Progenitor cell of endocrine pancreas (in vitro differentiated cells): ENCODE measurements at regions not wholly inside any gene's neighbourhood (a gene's known extent, or its start where the extent isn't known, plus 50 kb on each side); places are given as distances from the start of the nearest gene placed in this dataset.

Experiments
- DNase-seq: peaks from one replicate; pipeline ENCODE4 v3.0.0; 2021; ENCODE audit warnings: low spot score; ENCODE audit not compliant: unreplicated experiment
- H3K27ac Mint-ChIP-seq: 2 replicates; pipeline ENCODE4 v1.8.0; 2021; ENCODE audit warnings: mild to moderate bottlenecking, moderate library complexity, mixed read lengths
- H3K27me3 Mint-ChIP-seq: 2 replicates; pipeline ENCODE4 v1.8.0; 2021; ENCODE audit warnings: mixed read lengths
- H3K36me3 Mint-ChIP-seq: 2 replicates; pipeline ENCODE4 v1.8.0; 2022; ENCODE audit warnings: mixed read lengths; ENCODE audit not compliant: insufficient read depth
- H3K4me1 Mint-ChIP-seq: 2 replicates; pipeline ENCODE4 v1.8.0; 2021; ENCODE audit warnings: low read depth, mixed read lengths
- H3K4me3 Mint-ChIP-seq: 2 replicates; pipeline ENCODE4 v1.8.0; 2021; ENCODE audit warnings: low read depth, mild to moderate bottlenecking, moderate library complexity, mixed read lengths
- H3K9me3 Mint-ChIP-seq: 2 replicates; pipeline ENCODE4 v1.8.0; 2021; ENCODE audit warnings: low read depth, mixed read lengths
- TF ChIP-seq, protein P1 (sequence below): fragments of 200-600 bp; sonication (generic); IDR thresholded peaks from one replicate; pipeline ENCODE4 v1.5.0; 2021; ENCODE audit warnings: antibody characterized with exemption, mild to moderate bottlenecking; ENCODE audit not compliant: unreplicated experiment

DNA sequence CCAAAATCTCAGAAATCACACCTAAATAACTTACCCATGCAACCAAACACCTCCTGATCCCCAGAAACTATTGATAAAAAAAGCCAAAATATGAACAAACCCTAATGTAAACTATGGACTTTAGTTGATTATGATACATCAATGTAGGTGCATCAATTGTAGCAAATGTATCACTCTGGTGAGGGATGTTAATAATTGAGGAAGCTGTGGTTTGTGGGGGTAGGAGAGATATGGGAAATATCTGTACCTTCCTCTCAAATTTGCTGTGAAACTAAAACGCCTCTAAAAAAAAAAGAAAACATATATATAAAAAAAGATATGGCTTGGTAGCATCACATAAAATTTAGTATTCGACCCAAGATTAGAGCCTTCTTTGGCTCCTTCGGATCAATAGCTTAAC, 144.3 kb upstream of the CPEB2 start:
- peaks cover 3% of the 10 kb centered on the region for H3K27me3 Mint-ChIP-seq

DNA sequence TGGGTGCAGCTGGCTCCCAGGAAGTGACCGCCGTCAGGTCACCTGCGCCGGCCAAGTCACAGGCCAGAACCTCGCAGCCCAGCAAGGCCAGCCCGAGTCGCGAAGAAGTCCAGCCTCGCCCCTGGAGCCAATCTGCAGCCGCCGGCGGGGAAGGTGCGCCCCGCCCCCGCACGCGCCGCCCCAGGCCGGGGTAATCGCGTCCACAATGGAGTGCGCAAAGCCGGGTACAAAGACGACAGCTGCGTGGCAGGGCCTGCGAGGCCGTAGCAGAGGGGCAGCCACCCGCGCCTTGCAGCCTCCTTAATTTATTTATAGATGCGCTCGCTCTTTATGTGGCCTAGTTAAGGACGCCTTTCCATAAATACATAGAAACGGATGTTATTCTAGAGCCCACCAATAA, 139.4 kb upstream of the CPEB2 start:
- Mint-ChIP-seq H3K27ac (no peak overlapping the region), H3K4me3 (no peak overlapping the region), H3K27me3 (peaks cover 17% of the 10 kb centered on the region), H3K9me3 (no peaks in the 10 kb centered on the region), H3K4me1 (peaks cover 11% of the 10 kb centered on the region), H3K36me3 (no peaks in the 10 kb centered on the region)
- DNase-seq, result no peak
- TF ChIP-seq, protein P1, sequence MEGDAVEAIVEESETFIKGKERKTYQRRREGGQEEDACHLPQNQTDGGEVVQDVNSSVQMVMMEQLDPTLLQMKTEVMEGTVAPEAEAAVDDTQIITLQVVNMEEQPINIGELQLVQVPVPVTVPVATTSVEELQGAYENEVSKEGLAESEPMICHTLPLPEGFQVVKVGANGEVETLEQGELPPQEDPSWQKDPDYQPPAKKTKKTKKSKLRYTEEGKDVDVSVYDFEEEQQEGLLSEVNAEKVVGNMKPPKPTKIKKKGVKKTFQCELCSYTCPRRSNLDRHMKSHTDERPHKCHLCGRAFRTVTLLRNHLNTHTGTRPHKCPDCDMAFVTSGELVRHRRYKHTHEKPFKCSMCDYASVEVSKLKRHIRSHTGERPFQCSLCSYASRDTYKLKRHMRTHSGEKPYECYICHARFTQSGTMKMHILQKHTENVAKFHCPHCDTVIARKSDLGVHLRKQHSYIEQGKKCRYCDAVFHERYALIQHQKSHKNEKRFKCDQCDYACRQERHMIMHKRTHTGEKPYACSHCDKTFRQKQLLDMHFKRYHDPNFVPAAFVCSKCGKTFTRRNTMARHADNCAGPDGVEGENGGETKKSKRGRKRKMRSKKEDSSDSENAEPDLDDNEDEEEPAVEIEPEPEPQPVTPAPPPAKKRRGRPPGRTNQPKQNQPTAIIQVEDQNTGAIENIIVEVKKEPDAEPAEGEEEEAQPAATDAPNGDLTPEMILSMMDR, result no peak

More for the DNA sequence above, 144.3 kb upstream of the CPEB2 start:
- DNase-seq, result no peak
- H3K27ac Mint-ChIP-seq, result no peak overlapping the region
- no peaks in the 10 kb centered on the region for H3K36me3 Mint-ChIP-seq
- no peak overlapping the region for H3K4me3 Mint-ChIP-seq
- TF ChIP-seq, protein P1, result no peak
- peaks cover 3% of the 10 kb centered on the region for H3K9me3 Mint-ChIP-seq
- H3K4me1 Mint-ChIP-seq, result no peaks in the 10 kb centered on the region

DNA sequence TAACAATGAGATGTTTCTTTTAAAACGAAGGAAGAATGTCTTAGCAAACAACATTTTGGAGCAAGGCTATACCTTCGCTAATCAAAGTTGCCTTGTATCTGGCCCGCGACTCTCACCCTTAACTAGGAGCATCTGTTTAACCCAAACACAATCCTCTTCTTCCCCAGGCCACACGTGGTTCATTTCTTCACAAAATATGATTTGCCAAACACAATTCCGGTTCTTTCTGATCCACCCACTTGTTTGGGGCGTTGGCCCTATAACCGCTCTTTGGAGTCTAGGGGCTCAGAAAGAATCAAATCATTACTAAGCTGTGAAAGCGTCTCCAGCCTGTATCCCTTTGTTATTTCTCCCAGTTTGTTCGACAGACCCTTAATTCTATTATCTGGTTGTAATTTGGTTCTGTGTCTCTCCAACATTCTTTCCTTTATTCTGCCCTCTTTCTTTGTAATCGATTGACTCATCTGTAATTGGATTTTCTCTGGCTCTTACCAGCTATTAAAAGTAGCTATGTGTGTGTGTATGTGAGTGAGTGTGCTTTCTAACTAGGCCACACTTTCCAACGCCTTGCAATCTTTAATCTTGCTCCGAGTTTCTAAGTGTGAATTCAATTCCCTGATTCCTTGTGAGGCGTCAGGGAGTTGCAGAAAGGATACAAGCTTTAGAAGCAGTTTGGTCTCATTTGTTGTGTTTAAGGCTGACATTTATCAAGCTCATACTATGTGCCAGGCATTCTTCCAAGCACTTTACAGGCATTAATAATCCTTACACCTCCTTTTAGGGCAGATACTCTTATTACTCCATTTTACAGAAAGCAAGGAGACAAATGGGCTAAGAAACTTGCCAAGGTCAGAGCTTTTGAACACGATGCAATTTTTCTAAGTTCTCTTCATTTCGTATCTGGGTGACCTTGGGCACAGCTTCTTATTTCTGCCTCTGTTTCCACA, 138.6 kb upstream of the CPEB2 start:
- TF ChIP-seq, protein P1, result no peak
- Mint-ChIP-seq H3K9me3 (no peaks in the 10 kb centered on the region), H3K4me3 (no peak overlapping the region), H3K36me3 (no peaks in the 10 kb centered on the region), H3K27ac (no peak overlapping the region), H3K27me3 (peaks cover 17% of the 10 kb centered on the region), H3K4me1 (peaks cover 16% of the 10 kb centered on the region)
- no peak for DNase-seq

DNA sequence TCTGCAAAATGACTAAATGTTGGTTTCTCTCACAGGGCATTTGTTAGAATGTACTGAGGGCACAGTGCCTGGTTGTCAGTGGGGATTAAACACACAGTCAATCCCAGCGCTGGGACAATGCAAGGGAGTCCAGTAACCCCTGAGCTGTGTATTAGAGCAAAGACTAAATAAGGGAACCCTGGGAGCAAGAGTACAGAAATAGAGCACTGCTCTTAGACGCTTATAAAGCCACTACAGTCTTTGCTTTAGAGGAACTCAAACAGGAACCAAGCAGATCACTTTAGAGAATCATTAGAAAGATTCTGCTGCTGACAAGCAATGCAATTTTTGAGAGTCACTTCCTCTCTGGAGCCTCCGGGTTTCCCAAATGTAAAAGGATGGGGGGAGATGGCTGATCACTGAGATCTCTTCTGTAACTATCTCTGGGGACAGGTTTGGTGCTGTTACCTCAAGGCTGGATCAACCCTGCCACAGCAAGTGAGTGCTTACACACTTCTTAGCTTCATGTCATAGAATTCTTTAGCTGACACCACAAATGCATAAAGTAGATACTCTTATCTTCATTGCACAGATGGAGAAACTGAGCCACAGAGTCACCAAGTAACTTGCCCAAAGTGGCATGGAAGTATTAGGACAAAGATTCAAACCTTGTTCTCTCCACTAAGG, 137.8 kb upstream of the CPEB2 start:
- H3K27ac Mint-ChIP-seq, result no peak overlapping the region
- H3K9me3 Mint-ChIP-seq, result no peaks in the 10 kb centered on the region
- TF ChIP-seq, protein P1, result no peak
- H3K27me3 Mint-ChIP-seq, result peaks cover 24% of the 10 kb centered on the region
- peaks cover 20% of the 10 kb centered on the region for H3K4me1 Mint-ChIP-seq
- no peak for DNase-seq
- H3K36me3 Mint-ChIP-seq, result no peaks in the 10 kb centered on the region
- H3K4me3 Mint-ChIP-seq, result no peak overlapping the region

DNA sequence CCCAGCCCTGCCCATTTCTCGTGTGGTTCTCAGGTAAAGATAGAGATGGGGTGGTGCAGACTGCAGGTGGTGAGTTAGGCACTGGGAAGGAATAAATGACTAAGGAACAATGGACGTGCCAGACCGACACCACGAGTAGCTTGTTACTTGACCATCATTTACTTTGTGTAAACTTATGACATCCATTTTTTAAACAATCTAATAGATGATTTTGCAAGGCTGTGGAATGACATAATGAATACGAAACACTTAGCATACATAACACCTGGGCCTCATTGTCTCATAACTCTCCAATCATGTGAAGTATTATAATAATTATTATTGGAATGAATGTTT, 137.3 kb upstream of the CPEB2 start:
- peaks cover 24% of the 10 kb centered on the region for H3K27me3 Mint-ChIP-seq
- H3K27ac Mint-ChIP-seq, result no peak overlapping the region
- TF ChIP-seq, protein P1, result no peak
- H3K36me3 Mint-ChIP-seq, result no peaks in the 10 kb centered on the region
- DNase-seq, result no peak
- H3K4me3 Mint-ChIP-seq, result no peak overlapping the region
- H3K9me3 Mint-ChIP-seq, result no peaks in the 10 kb centered on the region
- H3K4me1 Mint-ChIP-seq, result peaks cover 20% of the 10 kb centered on the region
